ENCODE measurements at regions not wholly inside any gene's neighbourhood (a gene's known extent, or its start where the extent isn't known, plus 50 kb on each side); places are given as distances from the start of the nearest gene placed in this dataset.

DNA sequence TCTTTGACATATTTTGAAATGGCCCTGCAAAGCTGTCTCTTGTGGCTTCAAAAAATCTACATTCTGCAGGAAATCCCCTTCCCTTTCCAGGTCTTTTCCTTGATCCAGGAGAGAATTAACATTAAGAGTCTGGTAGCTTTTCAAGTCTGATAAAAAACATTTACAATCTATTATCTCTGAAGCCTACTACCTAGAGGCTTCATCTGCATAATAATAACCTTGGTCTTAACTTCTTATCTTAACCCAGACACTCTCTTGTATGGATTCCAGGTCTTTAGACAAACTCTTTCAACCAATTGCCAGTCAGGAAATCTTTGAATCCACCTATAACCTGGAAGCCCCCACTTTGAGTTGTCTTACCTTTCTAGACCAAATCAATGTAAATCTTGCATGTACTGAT lies 179.3 kb upstream of the ZC3H15 start:
- Histone ChIP-seq H3K27me3 (no peaks in the 10 kb centered on the region), H3K27ac (no peak overlapping the region), H3K36me3 (no peaks in the 10 kb centered on the region), H3K4me1 (no peaks in the 10 kb centered on the region), H3K9me3 (no peaks in the 10 kb centered on the region), H3K4me3 (no peak overlapping the region)
- no peak for DNase-seq
- TF ChIP-seq, protein P1, sequence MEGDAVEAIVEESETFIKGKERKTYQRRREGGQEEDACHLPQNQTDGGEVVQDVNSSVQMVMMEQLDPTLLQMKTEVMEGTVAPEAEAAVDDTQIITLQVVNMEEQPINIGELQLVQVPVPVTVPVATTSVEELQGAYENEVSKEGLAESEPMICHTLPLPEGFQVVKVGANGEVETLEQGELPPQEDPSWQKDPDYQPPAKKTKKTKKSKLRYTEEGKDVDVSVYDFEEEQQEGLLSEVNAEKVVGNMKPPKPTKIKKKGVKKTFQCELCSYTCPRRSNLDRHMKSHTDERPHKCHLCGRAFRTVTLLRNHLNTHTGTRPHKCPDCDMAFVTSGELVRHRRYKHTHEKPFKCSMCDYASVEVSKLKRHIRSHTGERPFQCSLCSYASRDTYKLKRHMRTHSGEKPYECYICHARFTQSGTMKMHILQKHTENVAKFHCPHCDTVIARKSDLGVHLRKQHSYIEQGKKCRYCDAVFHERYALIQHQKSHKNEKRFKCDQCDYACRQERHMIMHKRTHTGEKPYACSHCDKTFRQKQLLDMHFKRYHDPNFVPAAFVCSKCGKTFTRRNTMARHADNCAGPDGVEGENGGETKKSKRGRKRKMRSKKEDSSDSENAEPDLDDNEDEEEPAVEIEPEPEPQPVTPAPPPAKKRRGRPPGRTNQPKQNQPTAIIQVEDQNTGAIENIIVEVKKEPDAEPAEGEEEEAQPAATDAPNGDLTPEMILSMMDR (IDR thresholded peaks at IDR 0.05): no peak
- no peak for TF ChIP-seq POLR2A (IDR thresholded peaks at IDR 0.05)
- intact Hi-C loops (cut with DNase I; ENCODE audit: low total_unique reads): no loop called here

DNA sequence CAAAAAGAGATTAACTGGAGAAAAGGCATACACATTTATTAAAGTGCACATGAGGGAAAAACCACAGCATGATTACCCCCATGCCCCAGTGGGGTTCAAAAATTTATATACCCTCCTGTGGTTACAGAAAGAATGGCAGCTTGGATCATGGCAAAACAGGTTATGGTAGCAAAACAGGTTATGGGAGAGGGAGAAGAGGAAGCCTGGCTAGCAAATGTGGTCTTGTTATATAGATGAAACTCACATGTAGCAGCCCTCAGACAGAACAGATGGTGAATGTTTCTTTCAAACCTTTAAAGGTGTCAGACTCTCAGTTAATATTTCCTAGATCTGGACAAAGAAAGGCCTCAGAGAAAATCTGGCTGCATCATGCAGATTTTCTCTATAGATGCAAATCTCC lies 178.2 kb upstream of the ZC3H15 start:
- no peak overlapping the region for H3K4me3 ChIP-seq
- no peaks in the 10 kb centered on the region for H3K4me1 ChIP-seq
- no peak overlapping the region for H3K27ac ChIP-seq
- no peaks in the 10 kb centered on the region for H3K27me3 ChIP-seq
- H3K36me3 ChIP-seq: no peaks in the 10 kb centered on the region
- peaks cover 0 to 7% of the 10 kb centered on the region in 2 donors for H3K9me3 ChIP-seq
- DNase-seq: no peak
- TF ChIP-seq, protein P1 (IDR thresholded peaks at IDR 0.05): no peak
- TF ChIP-seq POLR2A (IDR thresholded peaks at IDR 0.05): no peak
- intact Hi-C loops (cut with DNase I; ENCODE audit: low total_unique reads): no loop called here

DNA sequence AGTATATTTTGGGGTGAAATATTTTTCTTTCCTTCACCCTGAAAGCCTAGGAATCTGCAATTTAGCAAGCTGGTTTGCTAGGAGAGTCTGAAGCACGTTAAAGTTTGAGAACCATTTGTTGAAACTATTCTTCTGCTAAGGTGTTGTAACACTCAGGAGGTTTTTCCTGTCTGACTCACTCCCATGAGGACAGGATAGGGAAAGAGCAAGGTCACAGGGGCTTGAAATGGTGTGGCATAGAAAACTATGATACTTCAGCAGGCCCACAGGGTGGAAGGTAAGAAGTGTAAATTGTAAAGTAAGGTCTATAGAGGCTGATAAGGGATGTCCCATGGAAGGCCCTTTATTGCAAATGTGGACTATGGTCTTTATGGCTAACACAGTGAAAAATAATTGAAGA lies 177.7 kb upstream of the ZC3H15 start:
- Histone ChIP-seq H3K4me1 (no peaks in the 10 kb centered on the region), H3K9me3 (peaks cover 0 to 12% of the 10 kb centered on the region in 2 donors), H3K4me3 (no peak overlapping the region), H3K27me3 (no peaks in the 10 kb centered on the region), H3K36me3 (no peaks in the 10 kb centered on the region), H3K27ac (no peak overlapping the region)
- no peak for TF ChIP-seq POLR2A (IDR thresholded peaks at IDR 0.05)
- TF ChIP-seq, protein P1 (IDR thresholded peaks at IDR 0.05): no peak
- intact Hi-C loops (cut with DNase I; ENCODE audit: low total_unique reads): no loop called here
- DNase-seq: no peak

DNA sequence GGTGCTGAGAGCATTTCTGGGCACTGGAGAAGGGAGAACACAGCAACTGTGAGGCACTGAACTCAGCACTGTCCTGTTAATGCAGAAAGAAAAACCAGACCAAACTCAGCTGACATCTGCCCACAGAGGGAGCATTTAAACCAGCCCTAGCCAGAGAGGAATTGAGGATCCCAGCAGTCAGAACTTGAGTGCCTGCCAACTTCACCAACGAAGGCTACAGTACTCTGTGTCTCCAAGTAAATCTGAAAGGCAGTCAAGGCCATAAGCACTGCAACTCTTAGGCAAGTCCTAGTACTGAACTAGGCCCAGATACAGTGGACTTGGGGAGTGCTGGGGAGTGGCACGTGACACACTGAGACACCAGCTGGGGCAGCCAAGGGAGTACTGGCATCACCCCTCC lies 176.2 kb upstream of the ZC3H15 start:
- intact Hi-C loops (cut with DNase I; ENCODE audit: low total_unique reads): no loop called here

DNA sequence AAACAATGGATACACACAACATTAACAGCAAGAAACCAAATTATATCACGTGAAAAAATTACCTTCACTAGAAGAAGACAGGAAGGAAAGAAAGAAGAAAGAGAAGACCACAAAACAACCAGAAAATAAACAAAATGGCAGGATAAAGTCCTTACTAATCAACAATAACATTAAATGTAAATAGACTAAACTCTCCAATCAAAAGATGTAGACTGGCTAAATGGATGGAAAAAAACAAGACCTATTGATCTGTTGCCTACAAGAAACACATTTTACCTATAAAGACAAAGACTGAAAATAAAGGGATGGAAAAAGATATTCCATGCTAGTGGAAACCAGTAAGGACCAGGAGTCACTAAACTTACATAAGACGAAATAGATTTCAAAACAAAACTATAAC lies 167.0 kb upstream of the ZC3H15 start:
- Histone ChIP-seq H3K36me3 (no peaks in the 10 kb centered on the region), H3K9me3 (peaks cover 0 to 9% of the 10 kb centered on the region in 2 donors)

More for the DNA sequence above, 176.2 kb upstream of the ZC3H15 start:
- H3K27me3 ChIP-seq: no peaks in the 10 kb centered on the region
- H3K36me3 ChIP-seq: no peaks in the 10 kb centered on the region
- no peak for DNase-seq
- H3K9me3 ChIP-seq: peaks cover 0 to 12% of the 10 kb centered on the region in 2 donors
- no peak overlapping the region for H3K27ac ChIP-seq
- TF ChIP-seq, protein P1 (IDR thresholded peaks at IDR 0.05): no peak
- no peak for TF ChIP-seq POLR2A (IDR thresholded peaks at IDR 0.05)
- H3K4me1 ChIP-seq: no peaks in the 10 kb centered on the region
- H3K4me3 ChIP-seq: no peak overlapping the region

More for the DNA sequence above, 167.0 kb upstream of the ZC3H15 start:
- no peak for DNase-seq
- H3K27me3 ChIP-seq: no peaks in the 10 kb centered on the region
- H3K27ac ChIP-seq: no peak overlapping the region
- no peaks in the 10 kb centered on the region for H3K4me1 ChIP-seq
- intact Hi-C loops (cut with DNase I; ENCODE audit: low total_unique reads): no loop called here
- H3K4me3 ChIP-seq: no peak overlapping the region
- TF ChIP-seq POLR2A (IDR thresholded peaks at IDR 0.05): no peak
- TF ChIP-seq, protein P1 (IDR thresholded peaks at IDR 0.05): no peak
